Heart right ventricle (tissue), 16 donors: ENCODE measurements at regions not wholly inside any gene's neighbourhood (a gene's known extent, or its start where the extent isn't known, plus 50 kb on each side); places are given as distances from the start of the nearest gene placed in this dataset.

Experiments
- ATAC-seq, 8 donors: fragments of 200-7000 bp; cut with Tn5 transposase; one replicate each; pipeline ENCODE4 v1.9.1; 2020; ENCODE audit warnings: mild to moderate bottlenecking in 8 of 8, moderate library complexity in 8 of 8, moderate number of reproducible peaks in 1 of 8
- DNase-seq, 2 donors: peaks; one replicate each; pipeline ENCODE4 v3.0.0-alpha.2; 2020
- H3K27ac ChIP-seq, 10 donors: fragments of 200-600 bp; sonication (generic) in 2 of 10; one replicate each; pipeline versions ENCODE4 v1.5.0 to v1.8.0; 2020 to 2022; ENCODE audit warnings: mild to moderate bottlenecking in 3 of 10
- H3K27me3 ChIP-seq, 7 donors: fragments of 200-600 bp; one replicate each; pipeline ENCODE4 v1.8.0; 2021 to 2022; ENCODE audit warnings: mild to moderate bottlenecking in 2 of 7
- H3K36me3 ChIP-seq, 9 donors: fragments of 200-600 bp; sonication (generic) in 1 of 9; one replicate each; pipeline versions ENCODE4 v1.5.0 to v1.8.0; 2020 to 2022; ENCODE audit warnings: mild to moderate bottlenecking in 2 of 9
- H3K4me1 ChIP-seq, 9 donors: fragments of 200-600 bp; sonication (generic) in 1 of 9; one replicate each; pipeline versions ENCODE4 v1.5.0 to v1.8.0; 2020 to 2022; ENCODE audit warnings: mild to moderate bottlenecking in 4 of 9
- H3K4me3 ChIP-seq, 10 donors: fragments of 200-600 bp; sonication (generic) in 2 of 10; one replicate each; pipeline versions ENCODE4 v1.5.0 to v1.8.0; 2020 to 2022; ENCODE audit warnings: mild to moderate bottlenecking in 7 of 10, moderate library complexity in 2 of 10
- H3K9me3 ChIP-seq, 11 donors: fragments of 200-600 bp in 10 of 11; sonication (generic) in 2 of 11; one replicate each; pipeline versions ENCODE4 v1.5.0 to v1.8.0; 2013 to 2022; ENCODE audit warnings: mild to moderate bottlenecking in 2 of 11, control low read depth in 1 of 11, moderate library complexity in 1 of 11
- CTCF ChIP-seq, 9 donors: fragments of 200-600 bp; sonication (generic) in 2 of 9; IDR thresholded peaks; one replicate each; pipeline versions ENCODE4 v1.5.0 to v1.8.0; 2021 to 2022; ENCODE audit warnings: antibody characterized with exemption in 9 of 9, mild to moderate bottlenecking in 5 of 9, moderate library complexity in 1 of 9
- WGBS, 2 donors: extraction: QIAGEN DNeasy Blood & Tissue Kit; methylation state at CpG; one replicate each; pipeline ENCODE4 v1.1.7; 2013; ENCODE audit warnings: inconsistent platforms in 1 of 2; 5-methylcytosine and 5-hydroxymethylcytosine counted together
- intact Hi-C, 10 donors: fragments of 100-400 bp; cut with DNase I; formaldehyde crosslinking; loops; one replicate each; pipeline versions ENCODE4 v1.11.1 to v1.14.2; 2022
- donor health status: Arrhythmogenic right ventricular cardiomyopathy.
- donor health status: ischemic (EF 13 %, LVEDD 7.1; RV severe dilation, severe dysfunction).
- donor health status: healthy with polysubstance abuse.
- donor health status: DM: no; HTN: yes; CAD: no.
- donor health status: DM: no; HTN: no; CAD: no.
- donor health status: ischemic (EF 25% LVEDD 6.9; RV normal size, moderate dysfunction).
- donor health status: ischemic (EF 25% LVEDD 5.7; RV mildly dilated, moderate dysfunction).
- donor health status: healthy.
- donor health status: DM: yes; HTN: yes; CAD: no.
- donor health status: Ischemic cardiomyopathy.
- donor health status: ischemic (EF 35%, LVEDD 5.7; RV mildly dilated, moderate dysfunction).
- donor health status: nonischemic (EF 11% LVEDD 7.7; RV severe dilation, severe dysfunction).
- donor health status: DM: yes; HTN: yes; CAD: no.
- donor health status: PGD.
- donor health status: ischemic (EF 29% LVEDD 5.4; RV normal size, mild dysfunction).
- donor health status: nonischemic (EF 23%, LVEDD 6.1; RV moderate dilation, normal function).

GRCh38 chr19:31981545-31981944 is 363.9 kb upstream of the ZNF507 start:
- Histone ChIP-seq H3K27ac (no peak overlapping the region), H3K4me3 (no peak overlapping the region), H3K4me1 (no peaks in the 10 kb centered on the region), H3K27me3 (no peaks in the 10 kb centered on the region), H3K9me3 (peaks cover 0 to 8% (median 0%) of the 10 kb centered on the region in 11 donors), H3K36me3 (no peaks in the 10 kb centered on the region)
- intact Hi-C loops, result no loop called here
- 92 to 94% methylated on average over 2 of the region's 2 CpGs for WGBS, 2 donors
- no peak for DNase-seq
- TF ChIP-seq CTCF (IDR thresholded peaks at IDR 0.05), result no peak
- ATAC-seq, result no peak

GRCh38 chr19:31983647-31984046 is 361.8 kb upstream of the ZNF507 start:
- no peaks in the 10 kb centered on the region for H3K36me3 ChIP-seq
- peaks cover 0 to 3% (median 0%) of the 10 kb centered on the region in 7 donors for H3K27me3 ChIP-seq
- no peak for ATAC-seq
- intact Hi-C loops, result no loop called here
- DNase-seq, result no peak
- H3K27ac ChIP-seq, result no peak overlapping the region
- no peak for TF ChIP-seq CTCF (IDR thresholded peaks at IDR 0.05)
- H3K4me3 ChIP-seq, result no peak overlapping the region
- 64 to 65% methylated on average over 3 of the region's 3 CpGs for WGBS, 2 donors
- H3K4me1 ChIP-seq, result no peaks in the 10 kb centered on the region
- peaks cover 0 to 8% (median 0%) of the 10 kb centered on the region in 11 donors for H3K9me3 ChIP-seq

GRCh38 chr19:31985001-31985605 is 360.3 kb upstream of the ZNF507 start:
- Histone ChIP-seq H3K4me1 (no peaks in the 10 kb centered on the region), H3K27ac (no peak overlapping the region), H3K9me3 (peaks cover 0 to 8% (median 0%) of the 10 kb centered on the region in 11 donors), H3K36me3 (no peaks in the 10 kb centered on the region), H3K4me3 (no peak overlapping the region), H3K27me3 (peaks cover 0 to 3% (median 0%) of the 10 kb centered on the region in 7 donors)
- TF ChIP-seq CTCF (IDR thresholded peaks at IDR 0.05), result no peak
- WGBS, 2 donors, result 87 to 88% methylated on average over 7 of the region's 7 CpGs
- ATAC-seq (no peak), DNase-seq (no peak)
- intact Hi-C loops, result no loop called here

GRCh38 chr19:31986951-31987350 is 358.5 kb upstream of the ZNF507 start:
- peaks cover 0 to 6% (median 0%) of the 10 kb centered on the region in 7 donors for H3K27me3 ChIP-seq
- 76 to 87% methylated on average over 1 of the region's 1 CpG for WGBS, 2 donors
- ATAC-seq, result no peak
- H3K27ac ChIP-seq, result no peak overlapping the region
- no peaks in the 10 kb centered on the region for H3K36me3 ChIP-seq
- H3K9me3 ChIP-seq, result peaks cover 0 to 8% (median 0%) of the 10 kb centered on the region in 11 donors
- H3K4me1 ChIP-seq, result no peaks in the 10 kb centered on the region
- TF ChIP-seq CTCF (IDR thresholded peaks at IDR 0.05), result no peak
- H3K4me3 ChIP-seq, result no peak overlapping the region
- DNase-seq, result no peak
- intact Hi-C loops, result no loop called here
